ENCODE measurements at regions not wholly inside any gene's neighbourhood (a gene's known extent, or its start where the extent isn't known, plus 50 kb on each side); places are given as distances from the start of the nearest gene placed in this dataset.

- ChIA-PET POLR2A (no interaction called here), CTCF (ENCODE audit: low intra/inter-chr PET ratio, low total read pairs) (no interaction called here)
- H3K27me3 ChIP-seq (ENCODE audit: control insufficient read depth in 1 of 2, insufficient read depth in 2 of 2, low read length in 2 of 2) = no peaks in the 10 kb centered on the region
- H3K4me3 ChIP-seq (replicated peaks in 1 of 3; ENCODE audit: insufficient read depth in 1 of 3, low read depth in 2 of 3, low read length in 3 of 3) = no peak overlapping the region
- H2AFZ ChIP-seq (ENCODE audit: low read length) = no peak overlapping the region
- no TSS peak for BruUV-seq (replicated peaks)
- intact Hi-C loops (cut with micrococcal nuclease; ENCODE audit: unreplicated experiment) = no loop called here
- H3K27ac ChIP-seq (ENCODE audit: extremely low read length, insufficient read depth, low read length) = no peak overlapping the region
- WGBS (ENCODE audit: low lambda C conversion rate) = 17% methylated on average over 5 of the region's 5 CpGs
- no peaks in the 10 kb centered on the region for H3K4me1 ChIP-seq (ENCODE audit: insufficient read depth, low read length)
- no peak for ATAC-seq
- no peaks in the 10 kb centered on the region for H4K20me1 ChIP-seq (ENCODE audit: insufficient read depth, low read length)
- in situ Hi-C loops (cut with HindIII; ENCODE audit: extremely low pct_ligation_motif_present, low pct_unique_long_range_greater_than_20kb) = no loop called here
- H3K9ac ChIP-seq (ENCODE audit: insufficient read depth, low read depth, low read length) = no peak overlapping the region
- FAIRE-seq = no peak
- H3K36me3 ChIP-seq (replicated peaks in 1 of 2; ENCODE audit: control insufficient read depth in 1 of 2, insufficient read depth in 2 of 2, low read length in 2 of 2) = no peaks in the 10 kb centered on the region
- peaks cover 62% of the 10 kb centered on the region for H3K9me3 ChIP-seq (ENCODE audit: low read length)
- H3K79me2 ChIP-seq (ENCODE audit: insufficient read depth, low read length) = no peaks in the 10 kb centered on the region
- DNase-seq (ENCODE audit: low spot score) = no peak
- no peak overlapping the region for H3K4me2 ChIP-seq (ENCODE audit: low read depth, low read length)
- TF ChIP-seq ZBTB7B (CRISPR knock-in tag; IDR thresholded peaks at IDR 0.05) (no peak), SRF (IDR thresholded peaks at IDR 0.05; ENCODE audit: low read depth, low read length) (no peak), ZNF446 (CRISPR knock-in tag; IDR thresholded peaks at IDR 0.05) (no peak), ZNF788 (CRISPR knock-in tag; IDR thresholded peaks at IDR 0.05; ENCODE audit: borderline replicate concordance) (no peak), ZNF280D (CRISPR knock-in tag; IDR thresholded peaks at IDR 0.05) (no peak), IRX3 (CRISPR knock-in tag; IDR thresholded peaks at IDR 0.05; ENCODE audit: borderline replicate concordance, low read depth) (no peak), HOXA9 (CRISPR knock-in tag; IDR thresholded peaks at IDR 0.05; ENCODE audit: borderline replicate concordance) (no peak), ELF3 (CRISPR knock-in tag; IDR thresholded peaks at IDR 0.05) (no peak), MIXL1 (CRISPR knock-in tag; IDR thresholded peaks at IDR 0.05) (no peak), MIER3 (CRISPR knock-in tag; IDR thresholded peaks at IDR 0.05; ENCODE audit: borderline replicate concordance) (no peak), SSRP1 (CRISPR knock-in tag; IDR thresholded peaks at IDR 0.05) (no peak), ZNF552 (CRISPR knock-in tag; IDR thresholded peaks at IDR 0.05; ENCODE audit: borderline replicate concordance) (no peak), ZNF562 (CRISPR knock-in tag; IDR thresholded peaks at IDR 0.05; ENCODE audit: borderline replicate concordance) (no peak)
- TF ChIP-seq, protein P1, sequence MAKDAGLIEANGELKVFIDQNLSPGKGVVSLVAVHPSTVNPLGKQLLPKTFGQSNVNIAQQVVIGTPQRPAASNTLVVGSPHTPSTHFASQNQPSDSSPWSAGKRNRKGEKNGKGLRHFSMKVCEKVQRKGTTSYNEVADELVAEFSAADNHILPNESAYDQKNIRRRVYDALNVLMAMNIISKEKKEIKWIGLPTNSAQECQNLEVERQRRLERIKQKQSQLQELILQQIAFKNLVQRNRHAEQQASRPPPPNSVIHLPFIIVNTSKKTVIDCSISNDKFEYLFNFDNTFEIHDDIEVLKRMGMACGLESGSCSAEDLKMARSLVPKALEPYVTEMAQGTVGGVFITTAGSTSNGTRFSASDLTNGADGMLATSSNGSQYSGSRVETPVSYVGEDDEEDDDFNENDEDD (CRISPR knock-in tag; IDR thresholded peaks at IDR 0.05; ENCODE audit: borderline replicate concordance) = no peak
- TF ChIP-seq, protein P2, sequence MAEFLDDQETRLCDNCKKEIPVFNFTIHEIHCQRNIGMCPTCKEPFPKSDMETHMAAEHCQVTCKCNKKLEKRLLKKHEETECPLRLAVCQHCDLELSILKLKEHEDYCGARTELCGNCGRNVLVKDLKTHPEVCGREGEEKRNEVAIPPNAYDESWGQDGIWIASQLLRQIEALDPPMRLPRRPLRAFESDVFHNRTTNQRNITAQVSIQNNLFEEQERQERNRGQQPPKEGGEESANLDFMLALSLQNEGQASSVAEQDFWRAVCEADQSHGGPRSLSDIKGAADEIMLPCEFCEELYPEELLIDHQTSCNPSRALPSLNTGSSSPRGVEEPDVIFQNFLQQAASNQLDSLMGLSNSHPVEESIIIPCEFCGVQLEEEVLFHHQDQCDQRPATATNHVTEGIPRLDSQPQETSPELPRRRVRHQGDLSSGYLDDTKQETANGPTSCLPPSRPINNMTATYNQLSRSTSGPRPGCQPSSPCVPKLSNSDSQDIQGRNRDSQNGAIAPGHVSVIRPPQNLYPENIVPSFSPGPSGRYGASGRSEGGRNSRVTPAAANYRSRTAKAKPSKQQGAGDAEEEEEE (CRISPR knock-in tag; IDR thresholded peaks at IDR 0.05; ENCODE audit: borderline replicate concordance) = no peak
- TF ChIP-seq, protein P3, sequence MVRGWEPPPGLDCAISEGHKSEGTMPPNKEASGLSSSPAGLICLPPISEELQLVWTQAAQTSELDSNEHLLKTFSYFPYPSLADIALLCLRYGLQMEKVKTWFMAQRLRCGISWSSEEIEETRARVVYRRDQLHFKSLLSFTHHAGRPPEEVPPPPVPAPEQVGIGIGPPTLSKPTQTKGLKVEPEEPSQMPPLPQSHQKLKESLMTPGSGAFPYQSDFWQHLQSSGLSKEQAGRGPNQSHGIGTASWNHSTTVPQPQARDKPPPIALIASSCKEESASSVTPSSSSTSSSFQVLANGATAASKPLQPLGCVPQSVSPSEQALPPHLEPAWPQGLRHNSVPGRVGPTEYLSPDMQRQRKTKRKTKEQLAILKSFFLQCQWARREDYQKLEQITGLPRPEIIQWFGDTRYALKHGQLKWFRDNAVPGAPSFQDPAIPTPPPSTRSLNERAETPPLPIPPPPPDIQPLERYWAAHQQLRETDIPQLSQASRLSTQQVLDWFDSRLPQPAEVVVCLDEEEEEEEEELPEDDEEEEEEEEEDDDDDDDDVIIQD (CRISPR knock-in tag; IDR thresholded peaks at IDR 0.05; ENCODE audit: low read depth) = no peak
Measured at GRCh38 chr2:5826979-5827655, 134.9 kb downstream of the SOX11 start.

All from HepG2 (cell line).